HepG2 (cell line): ENCODE measurements at regions not wholly inside any gene's neighbourhood (a gene's known extent, or its start where the extent isn't known, plus 50 kb on each side); places are given as distances from the start of the nearest gene placed in this dataset.

ENCODE experiments used
- CTCF ChIP-seq: sonication (generic); formaldehyde crosslinking; IDR thresholded peaks from 2 replicates; pipeline ENCODE4 v1.5.0; 2020; ENCODE audit warnings: mild to moderate bottlenecking, missing genetic modification reagents, moderate library complexity
- ETS1 ChIP-seq: sonication (generic); formaldehyde crosslinking; IDR thresholded peaks from 2 replicates; pipeline ENCODE4 v1.4.0; 2020; ENCODE audit warnings: missing genetic modification reagents
- EZH2 ChIP-seq: conservative IDR thresholded peaks from 2 replicates; pipeline ENCODE4 v1.6.1; 2012; ENCODE audit warnings: mild to moderate bottlenecking, low read depth, low read length, moderate library complexity
- GLI4 ChIP-seq: sonication (generic); formaldehyde crosslinking; IDR thresholded peaks from 2 replicates; pipeline ENCODE4 v1.5.1; 2020; ENCODE audit warnings: missing genetic modification reagents, mild to moderate bottlenecking, moderate library complexity, borderline replicate concordance
- IRF2 ChIP-seq: IDR thresholded peaks from 2 replicates; pipeline ENCODE4 v1.6.1; 2018; ENCODE audit warnings: missing genetic modification reagents, missing compliant biosample characterization
- KAT2B ChIP-seq: fragments of 150-350 bp; IDR thresholded peaks from 2 replicates; pipeline ENCODE4 v1.6.1; 2014; ENCODE audit warnings: low read depth, low read length, borderline replicate concordance
- PHF5A ChIP-seq: IDR thresholded peaks from one replicate; pipeline ENCODE4 v1.6.1; 2018; ENCODE audit warnings: low read depth, missing genetic modification reagents; ENCODE audit not compliant: unreplicated experiment
- POLR2AphosphoS5 ChIP-seq: IDR thresholded peaks from 2 replicates; pipeline ENCODE4 v1.6.1; 2012; ENCODE audit warnings: low read depth, low read length
- RAD21 ChIP-seq: fragments of 450-650 bp; formaldehyde crosslinking; IDR thresholded peaks from 2 replicates; pipeline ENCODE4 v1.5.0; 2020; ENCODE audit warnings: mild to moderate bottlenecking
- SIN3A ChIP-seq: IDR thresholded peaks from 2 replicates; pipeline ENCODE4 v1.6.1; 2011; ENCODE audit warnings: low read depth, mild to moderate bottlenecking, control low read depth, low read length, borderline replicate concordance
- TARDBP ChIP-seq: sonication (generic); formaldehyde crosslinking; IDR thresholded peaks from 2 replicates; pipeline ENCODE4 v1.8.0; 2022; ENCODE audit warnings: mild to moderate bottlenecking, missing genetic modification reagents
- TCF12 ChIP-seq, 2 experiments: fragments of 450-650 bp in 1 of 2; sonication (generic) in 1 of 2; formaldehyde crosslinking in 1 of 2; IDR thresholded peaks; 2 replicates each; pipeline versions ENCODE4 v1.6.1 to v1.8.0; 2017 to 2022; ENCODE audit warnings: antibody characterized with exemption in 1 of 2, mild to moderate bottlenecking in 1 of 2, missing genetic modification reagents in 1 of 2, moderate library complexity in 1 of 2
- ZSCAN29 ChIP-seq: sonication (generic); formaldehyde crosslinking; conservative IDR thresholded peaks from 2 replicates; pipeline ENCODE4 v1.4.0; 2020; ENCODE audit warnings: mild to moderate bottlenecking, missing genetic modification reagents
- TF ChIP-seq, protein P1 (sequence below): sonication (generic); formaldehyde crosslinking; IDR thresholded peaks from 2 replicates; pipeline ENCODE4 v1.4.0; 2020; ENCODE audit warnings: missing genetic modification reagents

DNA sequence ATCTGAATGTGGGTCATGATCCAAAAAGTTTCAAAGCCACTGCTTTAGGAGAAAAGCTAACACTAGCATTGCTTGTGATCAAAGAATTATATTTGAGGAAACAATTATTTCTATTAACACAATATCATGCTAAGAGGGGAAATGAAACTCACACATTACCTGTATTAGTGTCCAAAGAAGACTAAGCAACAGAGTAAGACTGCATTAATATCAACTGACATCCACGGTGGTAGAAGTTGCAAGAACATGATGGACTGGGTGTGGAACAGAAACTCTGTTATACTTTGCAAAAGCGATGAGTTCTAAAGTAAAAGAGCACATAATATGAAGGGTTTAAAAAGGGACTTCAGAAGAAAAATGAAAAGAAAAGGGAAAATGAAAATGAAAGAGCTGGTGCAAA is 648.3 kb upstream of the NECTIN3 start:
- TF ChIP-seq KAT2B (no peak), PHF5A (no peak), CTCF (CRISPR knock-in tag) (no peak), POLR2AphosphoS5 (no peak), TCF12 (IDR thresholded peaks at IDR 0.05) (no peak), TCF12 (CRISPR knock-in tag; IDR thresholded peaks at IDR 0.05) (no peak), ZSCAN29 (CRISPR knock-in tag) (no peak), GLI4 (CRISPR knock-in tag) (no peak), ETS1 (CRISPR knock-in tag) (no peak), RAD21 (no peak), IRF2 (CRISPR knock-in tag) (no peak), SIN3A (no peak), EZH2 (no peak), TARDBP (no peak)
- TF ChIP-seq, protein P1, sequence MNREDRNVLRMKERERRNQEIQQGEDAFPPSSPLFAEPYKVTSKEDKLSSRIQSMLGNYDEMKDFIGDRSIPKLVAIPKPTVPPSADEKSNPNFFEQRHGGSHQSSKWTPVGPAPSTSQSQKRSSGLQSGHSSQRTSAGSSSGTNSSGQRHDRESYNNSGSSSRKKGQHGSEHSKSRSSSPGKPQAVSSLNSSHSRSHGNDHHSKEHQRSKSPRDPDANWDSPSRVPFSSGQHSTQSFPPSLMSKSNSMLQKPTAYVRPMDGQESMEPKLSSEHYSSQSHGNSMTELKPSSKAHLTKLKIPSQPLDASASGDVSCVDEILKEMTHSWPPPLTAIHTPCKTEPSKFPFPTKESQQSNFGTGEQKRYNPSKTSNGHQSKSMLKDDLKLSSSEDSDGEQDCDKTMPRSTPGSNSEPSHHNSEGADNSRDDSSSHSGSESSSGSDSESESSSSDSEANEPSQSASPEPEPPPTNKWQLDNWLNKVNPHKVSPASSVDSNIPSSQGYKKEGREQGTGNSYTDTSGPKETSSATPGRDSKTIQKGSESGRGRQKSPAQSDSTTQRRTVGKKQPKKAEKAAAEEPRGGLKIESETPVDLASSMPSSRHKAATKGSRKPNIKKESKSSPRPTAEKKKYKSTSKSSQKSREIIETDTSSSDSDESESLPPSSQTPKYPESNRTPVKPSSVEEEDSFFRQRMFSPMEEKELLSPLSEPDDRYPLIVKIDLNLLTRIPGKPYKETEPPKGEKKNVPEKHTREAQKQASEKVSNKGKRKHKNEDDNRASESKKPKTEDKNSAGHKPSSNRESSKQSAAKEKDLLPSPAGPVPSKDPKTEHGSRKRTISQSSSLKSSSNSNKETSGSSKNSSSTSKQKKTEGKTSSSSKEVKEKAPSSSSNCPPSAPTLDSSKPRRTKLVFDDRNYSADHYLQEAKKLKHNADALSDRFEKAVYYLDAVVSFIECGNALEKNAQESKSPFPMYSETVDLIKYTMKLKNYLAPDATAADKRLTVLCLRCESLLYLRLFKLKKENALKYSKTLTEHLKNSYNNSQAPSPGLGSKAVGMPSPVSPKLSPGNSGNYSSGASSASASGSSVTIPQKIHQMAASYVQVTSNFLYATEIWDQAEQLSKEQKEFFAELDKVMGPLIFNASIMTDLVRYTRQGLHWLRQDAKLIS (CRISPR knock-in tag) = no peak
